ENCODE measurements at regions not wholly inside any gene's neighbourhood (a gene's known extent, or its start where the extent isn't known, plus 50 kb on each side); places are given as distances from the start of the nearest gene placed in this dataset.

DNA sequence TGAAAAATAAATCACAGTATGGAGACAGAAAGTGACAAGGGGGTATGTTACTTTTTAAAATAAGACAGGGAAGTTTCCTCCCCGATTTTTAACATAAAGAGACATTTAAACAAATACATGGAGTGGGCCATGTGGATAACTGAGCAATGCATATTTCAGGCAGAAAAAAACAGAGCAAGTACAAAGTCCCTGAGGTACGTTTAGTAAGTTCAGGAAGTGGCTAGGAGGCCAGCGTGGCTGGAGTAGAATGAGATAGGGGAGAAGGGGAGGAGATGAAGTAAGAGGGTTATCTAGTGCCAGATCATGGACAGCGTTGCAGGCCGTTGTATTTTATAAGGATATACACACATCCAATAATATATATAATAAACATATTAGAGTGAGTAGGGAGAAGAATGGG lies 84.2 kb upstream of the ELL2 start (continued):
- TF ChIP-seq, protein P1, sequence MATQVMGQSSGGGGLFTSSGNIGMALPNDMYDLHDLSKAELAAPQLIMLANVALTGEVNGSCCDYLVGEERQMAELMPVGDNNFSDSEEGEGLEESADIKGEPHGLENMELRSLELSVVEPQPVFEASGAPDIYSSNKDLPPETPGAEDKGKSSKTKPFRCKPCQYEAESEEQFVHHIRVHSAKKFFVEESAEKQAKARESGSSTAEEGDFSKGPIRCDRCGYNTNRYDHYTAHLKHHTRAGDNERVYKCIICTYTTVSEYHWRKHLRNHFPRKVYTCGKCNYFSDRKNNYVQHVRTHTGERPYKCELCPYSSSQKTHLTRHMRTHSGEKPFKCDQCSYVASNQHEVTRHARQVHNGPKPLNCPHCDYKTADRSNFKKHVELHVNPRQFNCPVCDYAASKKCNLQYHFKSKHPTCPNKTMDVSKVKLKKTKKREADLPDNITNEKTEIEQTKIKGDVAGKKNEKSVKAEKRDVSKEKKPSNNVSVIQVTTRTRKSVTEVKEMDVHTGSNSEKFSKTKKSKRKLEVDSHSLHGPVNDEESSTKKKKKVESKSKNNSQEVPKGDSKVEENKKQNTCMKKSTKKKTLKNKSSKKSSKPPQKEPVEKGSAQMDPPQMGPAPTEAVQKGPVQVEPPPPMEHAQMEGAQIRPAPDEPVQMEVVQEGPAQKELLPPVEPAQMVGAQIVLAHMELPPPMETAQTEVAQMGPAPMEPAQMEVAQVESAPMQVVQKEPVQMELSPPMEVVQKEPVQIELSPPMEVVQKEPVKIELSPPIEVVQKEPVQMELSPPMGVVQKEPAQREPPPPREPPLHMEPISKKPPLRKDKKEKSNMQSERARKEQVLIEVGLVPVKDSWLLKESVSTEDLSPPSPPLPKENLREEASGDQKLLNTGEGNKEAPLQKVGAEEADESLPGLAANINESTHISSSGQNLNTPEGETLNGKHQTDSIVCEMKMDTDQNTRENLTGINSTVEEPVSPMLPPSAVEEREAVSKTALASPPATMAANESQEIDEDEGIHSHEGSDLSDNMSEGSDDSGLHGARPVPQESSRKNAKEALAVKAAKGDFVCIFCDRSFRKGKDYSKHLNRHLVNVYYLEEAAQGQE (IDR thresholded peaks at IDR 0.05; ENCODE audit: low read depth) = no peak
- TF ChIP-seq ELF1 (IDR thresholded peaks at IDR 0.05; ENCODE audit: borderline replicate concordance, low read depth) = no peak
- TF ChIP-seq TCF7L2 (IDR thresholded peaks at IDR 0.05; ENCODE audit: borderline replicate concordance, extremely low read depth, insufficient read depth, insufficient read length) = no peak
- TF ChIP-seq, protein P2, sequence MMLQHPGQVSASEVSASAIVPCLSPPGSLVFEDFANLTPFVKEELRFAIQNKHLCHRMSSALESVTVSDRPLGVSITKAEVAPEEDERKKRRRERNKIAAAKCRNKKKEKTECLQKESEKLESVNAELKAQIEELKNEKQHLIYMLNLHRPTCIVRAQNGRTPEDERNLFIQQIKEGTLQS (IDR thresholded peaks at IDR 0.05) = no peak
- TF ChIP-seq EZH2 (IDR thresholded peaks at IDR 0.05) = no peak
- no peak for TF ChIP-seq CEBPB (IDR thresholded peaks at IDR 0.05; ENCODE audit: low read depth)
- no peak for TF ChIP-seq RAD21 (IDR thresholded peaks at IDR 0.05; ENCODE audit: low read depth)
- TF ChIP-seq JUND (IDR thresholded peaks at IDR 0.05) = no peak

DNA sequence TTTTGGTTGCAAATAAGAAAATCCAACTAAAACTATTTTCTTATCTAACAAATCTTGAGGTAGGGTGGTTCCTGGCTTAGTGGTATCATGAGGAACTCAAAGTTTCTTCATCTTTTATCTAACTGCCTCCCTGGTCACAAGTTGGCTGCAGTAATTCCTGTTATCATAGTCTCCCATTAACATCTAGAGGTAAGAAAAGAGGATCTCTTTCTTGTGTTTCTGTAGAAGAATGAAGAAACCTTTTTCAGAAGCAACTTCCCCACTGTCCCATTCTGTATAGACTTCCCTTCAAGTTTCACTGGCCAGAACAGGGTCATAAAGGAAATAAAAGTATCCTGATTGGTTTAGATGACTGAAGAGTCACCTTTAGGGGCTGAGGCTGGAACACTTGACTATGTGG lies 81.8 kb upstream of the ELL2 start:
- no peak for DNase-seq (ENCODE audit: low read depth, low spot score)
- intact Hi-C loops (cut with micrococcal nuclease) = no loop called here
- no peak overlapping the region for H3K4me2 ChIP-seq (ENCODE audit: low read length)
- no peaks in the 10 kb centered on the region for H3K79me2 ChIP-seq (ENCODE audit: insufficient read depth, low read length)
- no peak overlapping the region for H3K9ac ChIP-seq (ENCODE audit: low read length)
- ChIA-PET RAD21 (ENCODE audit: low non-redundant PET in 1 of 2, low total read pairs in 2 of 2, uncharacterized antibody in 2 of 2, unreplicated experiment in 2 of 2) (no interaction called here), POLR2A (no interaction called here), CTCF (no interaction called here)
- TF ChIP-seq TCF7L2 (IDR thresholded peaks at IDR 0.05; ENCODE audit: borderline replicate concordance, extremely low read depth, insufficient read depth, insufficient read length) (no peak), ZFX (IDR thresholded peaks at IDR 0.05) (no peak), POLR2AphosphoS5 (IDR thresholded peaks at IDR 0.05; ENCODE audit: low read depth, low read length) (no peak), EGR1 (IDR thresholded peaks at IDR 0.05; ENCODE audit: low read depth) (no peak), SIN3A (IDR thresholded peaks at IDR 0.05; ENCODE audit: low read depth) (no peak)
- TF ChIP-seq, protein P3, sequence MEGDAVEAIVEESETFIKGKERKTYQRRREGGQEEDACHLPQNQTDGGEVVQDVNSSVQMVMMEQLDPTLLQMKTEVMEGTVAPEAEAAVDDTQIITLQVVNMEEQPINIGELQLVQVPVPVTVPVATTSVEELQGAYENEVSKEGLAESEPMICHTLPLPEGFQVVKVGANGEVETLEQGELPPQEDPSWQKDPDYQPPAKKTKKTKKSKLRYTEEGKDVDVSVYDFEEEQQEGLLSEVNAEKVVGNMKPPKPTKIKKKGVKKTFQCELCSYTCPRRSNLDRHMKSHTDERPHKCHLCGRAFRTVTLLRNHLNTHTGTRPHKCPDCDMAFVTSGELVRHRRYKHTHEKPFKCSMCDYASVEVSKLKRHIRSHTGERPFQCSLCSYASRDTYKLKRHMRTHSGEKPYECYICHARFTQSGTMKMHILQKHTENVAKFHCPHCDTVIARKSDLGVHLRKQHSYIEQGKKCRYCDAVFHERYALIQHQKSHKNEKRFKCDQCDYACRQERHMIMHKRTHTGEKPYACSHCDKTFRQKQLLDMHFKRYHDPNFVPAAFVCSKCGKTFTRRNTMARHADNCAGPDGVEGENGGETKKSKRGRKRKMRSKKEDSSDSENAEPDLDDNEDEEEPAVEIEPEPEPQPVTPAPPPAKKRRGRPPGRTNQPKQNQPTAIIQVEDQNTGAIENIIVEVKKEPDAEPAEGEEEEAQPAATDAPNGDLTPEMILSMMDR (IDR thresholded peaks at IDR 0.05 in 2 of 3, conservative IDR thresholded peaks at IDR 0.05 in 1 of 3; ENCODE audit: borderline replicate concordance in 1 of 3, insufficient read depth in 1 of 3, low read depth in 2 of 3, low read length in 2 of 3) = no peak
- TF ChIP-seq, protein P1 (IDR thresholded peaks at IDR 0.05; ENCODE audit: low read depth) = no peak
- H3K36me3 ChIP-seq (ENCODE audit: control insufficient read depth in 1 of 2, insufficient read depth in 2 of 2, low read length in 2 of 2) = no peaks in the 10 kb centered on the region
- no peaks in the 10 kb centered on the region; the same call in 1 of the 2 replicates for H3K9me2 ChIP-seq (ENCODE audit: insufficient read depth)
- no peak for ATAC-seq
- no TSS peak for BruUV-seq (replicated peaks)
- H3K27me3 ChIP-seq (ENCODE audit: insufficient read depth, low read length) = no peaks in the 10 kb centered on the region
- no peak overlapping the region for H3K27ac ChIP-seq (ENCODE audit: low read depth, low read length)
- no peaks in the 10 kb centered on the region for H3K9me3 ChIP-seq (ENCODE audit: control insufficient read depth in 1 of 2, insufficient read depth in 1 of 2, low read depth in 1 of 2, low read length in 2 of 2)
- H2AFZ ChIP-seq (ENCODE audit: low read depth, low read length, poor library complexity, severe bottlenecking) = no peak overlapping the region
- no peaks in the 10 kb centered on the region for H4K20me1 ChIP-seq (ENCODE audit: insufficient read depth)
- no peak overlapping the region for H3K4me3 ChIP-seq (replicated peaks in 1 of 2; ENCODE audit: low read depth in 1 of 2, low read length in 2 of 2)
- no peaks in the 10 kb centered on the region for H3K4me1 ChIP-seq (ENCODE audit: control insufficient read depth in 1 of 2, insufficient read depth in 2 of 2, low read length in 2 of 2)

All from HCT116 (cell line).